H9 (cell line): ENCODE measurements at regions not wholly inside any gene's neighbourhood (a gene's known extent, or its start where the extent isn't known, plus 50 kb on each side); places are given as distances from the start of the nearest gene placed in this dataset.

Source experiments
- DNase-seq: peaks from one replicate; pipeline ENCODE4 v3.0.0-alpha.2; 2017
- H2AFZ ChIP-seq: one replicate; pipeline ENCODE4 v1.6.1; 2013; ENCODE audit warnings: mild to moderate bottlenecking, low read length, control low read depth, moderate library complexity
- H2AK5ac ChIP-seq: 2 replicates; pipeline ENCODE4 v1.6.1; 2013; ENCODE audit warnings: low read length, control low read depth, mixed read lengths; ENCODE audit not compliant: insufficient read length
- H2BK120ac ChIP-seq: one replicate; pipeline ENCODE4 v1.6.1; 2013; ENCODE audit warnings: low read depth, mild to moderate bottlenecking, low read length, control low read depth, inconsistent platforms; ENCODE audit not compliant: poor library complexity, severe bottlenecking
- H2BK12ac ChIP-seq: 2 replicates; pipeline ENCODE4 v1.6.1; 2013; ENCODE audit warnings: low read length, control low read depth, mixed read lengths, low read depth; ENCODE audit not compliant: insufficient read length
- H2BK15ac ChIP-seq: 2 replicates; pipeline ENCODE4 v1.6.1; 2013; ENCODE audit warnings: low read depth, low read length, control low read depth
- H2BK20ac ChIP-seq: one replicate; pipeline ENCODE4 v1.6.1; 2013; ENCODE audit warnings: low read depth, mild to moderate bottlenecking, low read length, control low read depth, inconsistent platforms; ENCODE audit not compliant: poor library complexity, severe bottlenecking
- H2BK5ac ChIP-seq: 2 replicates; pipeline ENCODE4 v1.6.1; 2013; ENCODE audit warnings: low read length, control low read depth, mixed read lengths; ENCODE audit not compliant: insufficient read length
- H3K14ac ChIP-seq: 2 replicates; pipeline ENCODE4 v1.6.1; 2013; ENCODE audit warnings: low read length, control low read depth; ENCODE audit not compliant: insufficient read depth
- H3K18ac ChIP-seq: 2 replicates; pipeline ENCODE4 v1.6.1; 2013; ENCODE audit warnings: low read depth, mild to moderate bottlenecking, mixed read lengths, low read length, control low read depth; ENCODE audit not compliant: insufficient read length
- H3K23ac ChIP-seq: 2 replicates; pipeline ENCODE4 v1.6.1; 2013; ENCODE audit warnings: low read length, control low read depth, mixed read lengths, low read depth; ENCODE audit not compliant: insufficient read length
- H3K23me2 ChIP-seq: 2 replicates; pipeline ENCODE4 v1.6.1; 2013; ENCODE audit warnings: low read depth, mild to moderate bottlenecking, mixed read lengths, low read length, control low read depth; ENCODE audit not compliant: insufficient read length, poor library complexity, severe bottlenecking
- H3K27ac ChIP-seq: 2 replicates; pipeline ENCODE4 v1.5.1; 2013; ENCODE audit warnings: low read length, control low read depth, mixed read lengths, low read depth; ENCODE audit not compliant: insufficient read length
- H3K27me3 ChIP-seq: 2 replicates; pipeline ENCODE4 v1.6.1; 2013; ENCODE audit warnings: low read length, control low read depth, inconsistent platforms; ENCODE audit not compliant: insufficient read depth
- H3K4ac ChIP-seq: 2 replicates; pipeline ENCODE4 v1.6.1; 2013; ENCODE audit warnings: low read depth, mild to moderate bottlenecking, control low read depth, inconsistent platforms, low read length, moderate library complexity
- H3K4me1 ChIP-seq: 2 replicates; pipeline ENCODE4 v1.6.1; 2013; ENCODE audit warnings: low read length, control low read depth, inconsistent platforms; ENCODE audit not compliant: insufficient read depth
- H3K4me2 ChIP-seq: 2 replicates; pipeline ENCODE4 v1.6.1; 2013; ENCODE audit warnings: low read length, control low read depth, mixed read lengths; ENCODE audit not compliant: insufficient read length, insufficient read depth
- H3K56ac ChIP-seq: 2 replicates; pipeline ENCODE4 v1.6.1; 2013; ENCODE audit warnings: low read depth, mild to moderate bottlenecking, mixed read lengths, low read length, control low read depth; ENCODE audit not compliant: insufficient read length
- H3K79me1 ChIP-seq: 2 replicates; pipeline ENCODE4 v1.6.1; 2013; ENCODE audit warnings: low read depth, mild to moderate bottlenecking, moderate library complexity, low read length, control low read depth, inconsistent platforms; ENCODE audit not compliant: insufficient read depth, poor library complexity, severe bottlenecking
- H3K79me2 ChIP-seq: 2 replicates; pipeline ENCODE4 v1.6.1; 2013; ENCODE audit warnings: low read length, control low read depth, inconsistent platforms; ENCODE audit not compliant: insufficient read depth
- H3K9ac ChIP-seq: 2 replicates; pipeline ENCODE4 v1.6.1; 2013; ENCODE audit warnings: low read length, control low read depth, mixed read lengths; ENCODE audit not compliant: insufficient read length; ENCODE audit errors: extremely low read depth
- H3K9me3 ChIP-seq: one replicate; pipeline ENCODE4 v1.6.1; 2013; ENCODE audit warnings: low read depth, low read length, inconsistent platforms; ENCODE audit not compliant: control insufficient read depth
- H3T11ph ChIP-seq: one replicate; pipeline ENCODE4 v1.6.1; 2013; ENCODE audit warnings: mild to moderate bottlenecking, low read length, control low read depth, inconsistent platforms
- H4K20me1 ChIP-seq: one replicate; pipeline ENCODE4 v1.6.1; 2013; ENCODE audit not compliant: control insufficient read depth, insufficient read length, insufficient read depth
- H4K5ac ChIP-seq: 2 replicates; pipeline ENCODE4 v1.6.1; 2013; ENCODE audit warnings: low read depth, mild to moderate bottlenecking, mixed read lengths, low read length, control low read depth; ENCODE audit not compliant: insufficient read length
- H4K8ac ChIP-seq: replicated peaks from 2 replicates; pipeline ENCODE4 v1.6.1; 2013; ENCODE audit warnings: low read length, control low read depth, mixed read lengths, low read depth; ENCODE audit not compliant: insufficient read length
- H4K91ac ChIP-seq: 2 replicates; pipeline ENCODE4 v1.6.1; 2013; ENCODE audit warnings: low read depth, mild to moderate bottlenecking, moderate library complexity, mixed read lengths, low read length, control low read depth; ENCODE audit not compliant: insufficient read length
- H3K27ac Mint-ChIP-seq, 3 experiments: 2 replicates in 2 of 3; 3 replicates in 1 of 3; pipeline ENCODE4 v1.8.0; 2020 to 2021; ENCODE audit warnings: mixed read lengths in 3 of 3, mild to moderate bottlenecking in 1 of 3, moderate library complexity in 1 of 3
- H3K27me3 Mint-ChIP-seq: 2 replicates; pipeline ENCODE4 v1.8.0; 2021; ENCODE audit warnings: low read depth, mild to moderate bottlenecking, moderate library complexity, mixed read lengths
- H3K36me3 Mint-ChIP-seq, 3 experiments: 2 replicates in 2 of 3; 3 replicates in 1 of 3; pipeline ENCODE4 v1.8.0; 2020 to 2021; ENCODE audit warnings: low read depth in 3 of 3, mixed read lengths in 3 of 3; ENCODE audit not compliant: insufficient read depth in 1 of 3
- H3K4me1 Mint-ChIP-seq, 2 experiments: 2 replicates each; pipeline ENCODE4 v1.8.0; 2020; ENCODE audit warnings: mixed read lengths in 2 of 2
- H3K4me3 Mint-ChIP-seq, 2 experiments: 2 replicates in 1 of 2; 3 replicates in 1 of 2; pipeline ENCODE4 v1.8.0; 2020 to 2021; ENCODE audit warnings: mild to moderate bottlenecking in 2 of 2, mixed read lengths in 2 of 2, moderate library complexity in 1 of 2
- H3K9me3 Mint-ChIP-seq, 2 experiments: 2 replicates in 1 of 2; 3 replicates in 1 of 2; pipeline ENCODE4 v1.8.0; 2020; ENCODE audit warnings: mild to moderate bottlenecking in 2 of 2, mixed read lengths in 2 of 2, moderate library complexity in 1 of 2
- WGBS: extraction: QIAGEN DNeasy Blood & Tissue Kit; methylation state at CpG from one replicate; pipeline ENCODE4 v1.1.7; 2013; ENCODE audit warnings: missing lambda C conversion rate, low lambda C conversion rate, mixed read lengths; ENCODE audit not compliant: insufficient read length; ENCODE audit errors: extremely low coverage; 5-methylcytosine and 5-hydroxymethylcytosine counted together
- TF ChIP-seq, protein P1 (sequence below): fragments of 200-600 bp; sonication (generic); conservative IDR thresholded peaks from 3 replicates; pipeline ENCODE4 v1.8.0; 2021; ENCODE audit warnings: antibody characterized with exemption, mild to moderate bottlenecking

DNA sequence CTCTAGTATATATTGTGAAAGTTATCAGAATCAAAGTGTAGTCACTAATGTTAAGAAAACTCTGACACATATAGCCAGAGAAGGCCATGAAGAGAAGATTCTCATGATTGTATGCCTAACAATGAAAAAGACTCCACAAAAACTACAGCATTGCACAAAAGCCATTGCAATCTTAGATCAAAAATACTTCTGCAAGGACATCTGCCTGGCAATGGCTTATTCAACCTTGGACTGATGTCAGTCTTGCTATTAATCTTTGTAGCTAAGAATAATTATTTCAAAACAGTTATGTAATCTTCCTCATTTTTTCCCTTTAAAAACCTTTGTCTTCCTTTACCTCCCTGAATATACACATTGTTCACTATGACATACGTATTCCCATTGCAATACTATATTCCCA, 55.3 kb upstream of the SLC36A4 start:
- Histone ChIP-seq H3K23me2 (no peaks in the 10 kb centered on the region), H3K27me3 (no peaks in the 10 kb centered on the region), H4K20me1 (no peaks in the 10 kb centered on the region), H3K9ac (no peak overlapping the region), H3T11ph (no peak overlapping the region), H2BK5ac (no peak overlapping the region), H2BK15ac (no peak overlapping the region), H2BK12ac (no peak overlapping the region), H3K9me3 (no peaks in the 10 kb centered on the region), H4K5ac (no peak overlapping the region), H3K23ac (no peak overlapping the region), H4K91ac (no peak overlapping the region), H3K4ac (no peak overlapping the region), H2BK20ac (no peak overlapping the region), H3K4me1 (no peaks in the 10 kb centered on the region), H2AFZ (no peak overlapping the region), H3K14ac (no peak overlapping the region), H2AK5ac (no peak overlapping the region), H3K79me1 (no peaks in the 10 kb centered on the region), H2BK120ac (no peak overlapping the region), H3K79me2 (no peaks in the 10 kb centered on the region), H3K18ac (no peak overlapping the region), H4K8ac (no peak overlapping the region), H3K56ac (no peak overlapping the region), H3K4me2 (no peak overlapping the region), H3K27ac (no peak overlapping the region)
- Mint-ChIP-seq H3K4me3 (no peak overlapping the region), H3K27ac (no peak overlapping the region), H3K9me3 (peaks cover 7 to 10% of the 10 kb centered on the region in 2 experiments; a peak in 2 of 5 replicates), H3K4me1 (peaks cover 6 to 9% of the 10 kb centered on the region in 2 experiments; a peak in 3 of 4 replicates), H3K36me3 (peaks cover 0 to 10% (median 2%) of the 10 kb centered on the region in 3 experiments; a peak in 3 of 7 replicates), H3K27me3 (no peaks in the 10 kb centered on the region)
- no peak for DNase-seq
- no CpG with 5 or more reads among the region's 1 CpG for WGBS
- TF ChIP-seq, protein P1, sequence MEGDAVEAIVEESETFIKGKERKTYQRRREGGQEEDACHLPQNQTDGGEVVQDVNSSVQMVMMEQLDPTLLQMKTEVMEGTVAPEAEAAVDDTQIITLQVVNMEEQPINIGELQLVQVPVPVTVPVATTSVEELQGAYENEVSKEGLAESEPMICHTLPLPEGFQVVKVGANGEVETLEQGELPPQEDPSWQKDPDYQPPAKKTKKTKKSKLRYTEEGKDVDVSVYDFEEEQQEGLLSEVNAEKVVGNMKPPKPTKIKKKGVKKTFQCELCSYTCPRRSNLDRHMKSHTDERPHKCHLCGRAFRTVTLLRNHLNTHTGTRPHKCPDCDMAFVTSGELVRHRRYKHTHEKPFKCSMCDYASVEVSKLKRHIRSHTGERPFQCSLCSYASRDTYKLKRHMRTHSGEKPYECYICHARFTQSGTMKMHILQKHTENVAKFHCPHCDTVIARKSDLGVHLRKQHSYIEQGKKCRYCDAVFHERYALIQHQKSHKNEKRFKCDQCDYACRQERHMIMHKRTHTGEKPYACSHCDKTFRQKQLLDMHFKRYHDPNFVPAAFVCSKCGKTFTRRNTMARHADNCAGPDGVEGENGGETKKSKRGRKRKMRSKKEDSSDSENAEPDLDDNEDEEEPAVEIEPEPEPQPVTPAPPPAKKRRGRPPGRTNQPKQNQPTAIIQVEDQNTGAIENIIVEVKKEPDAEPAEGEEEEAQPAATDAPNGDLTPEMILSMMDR: no peak
